GM10248 (cell line): ENCODE measurements at regions not wholly inside any gene's neighbourhood (a gene's known extent, or its start where the extent isn't known, plus 50 kb on each side); places are given as distances from the start of the nearest gene placed in this dataset.

Source experiments
- CTCF ChIA-PET: fragments of 300-600 bp; sonication (Branson Sonifier 250); formaldehyde crosslinking; extraction: SDS; loops from one replicate; lab custom pipeline; 2021; ENCODE audit warnings: antibody characterized with exemption; lab: Yijun Ruan, JAX
- POLR2A ChIA-PET: fragments of 350-650 bp; sonication (Branson Sonifier 250); formaldehyde crosslinking; extraction: SDS; loops from one replicate; lab custom pipeline; 2020; ENCODE audit warnings: antibody characterized with exemption; lab: Yijun Ruan, JAX
- DNase-seq: peaks from one replicate; pipeline ENCODE4 v3.0.0; 2012; ENCODE audit errors: extremely low spot score
- CTCF ChIP-seq: IDR thresholded peaks from 2 replicates; pipeline ENCODE4 v1.5.1; 2012; ENCODE audit warnings: mild to moderate bottlenecking, low read depth; ENCODE audit errors: extremely low read depth, missing control alignments, control extremely low read depth

GRCh38 chr13:19057588-19058340 lies 123.9 kb downstream of the TUBA3C start:
- POLR2A ChIA-PET, result no interaction called here
- CTCF ChIA-PET, result no interaction called here
- no peak for TF ChIP-seq CTCF

GRCh38 chr13:19056984-19057490 lies 124.6 kb downstream of the TUBA3C start:
- DNase-seq, result no peak
- POLR2A ChIA-PET, result no interaction called here
- CTCF ChIA-PET, result no interaction called here
- TF ChIP-seq CTCF, result no peak

More at GRCh38 chr13:19057588-19058340, 123.9 kb downstream of the TUBA3C start:
- no peak for DNase-seq

- DNase-seq, result no peak
- ChIA-PET POLR2A (no interaction called here), CTCF (no interaction called here)
- TF ChIP-seq CTCF, result no peak
These were observed 125.2 kb downstream of the TUBA3C start for GRCh38 chr13:19056355-19056880.

DNA sequence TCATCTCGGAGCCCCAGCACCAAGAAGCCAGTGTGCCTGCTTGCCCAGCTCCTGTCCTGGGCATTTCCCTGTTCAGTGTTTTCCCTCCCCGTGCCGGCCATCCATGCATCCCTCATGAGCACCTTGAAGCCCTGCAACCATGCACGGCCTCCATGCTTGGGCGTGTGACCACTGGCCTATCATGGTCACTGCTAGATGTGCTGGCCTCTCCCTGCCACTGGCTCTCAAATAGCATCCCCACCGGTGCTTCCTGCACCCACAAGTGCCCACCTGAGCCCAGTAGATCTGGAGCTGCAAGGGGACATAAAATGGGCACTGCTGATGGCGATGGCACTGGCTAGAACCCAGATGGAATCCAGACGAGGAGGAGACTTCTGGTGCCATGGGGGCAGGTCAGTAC lies 126.0 kb downstream of the TUBA3C start:
- ChIA-PET POLR2A (no interaction called here), CTCF (no interaction called here)
- TF ChIP-seq CTCF, result no peak
- no peak for DNase-seq

GRCh38 chr13:19053561-19053960 lies 128.1 kb downstream of the TUBA3C start:
- ChIA-PET CTCF (interaction anchor here (1.6 kb wide), 1 partner anchor 10 kb away, joined by 5 read pairs; no protein-coding TSS in a partner anchor), POLR2A (no interaction called here)
- no peak for TF ChIP-seq CTCF
- no peak for DNase-seq

GRCh38 chr13:19052931-19053330 lies 128.7 kb downstream of the TUBA3C start:
- DNase-seq, result no peak
- ChIA-PET POLR2A (no interaction called here), CTCF (interaction anchor here (1.6 kb wide), 1 partner anchor 9 kb away, joined by 5 read pairs; no protein-coding TSS in a partner anchor)
- no peak for TF ChIP-seq CTCF
